ENCODE measurements at regions not wholly inside any gene's neighbourhood (a gene's known extent, or its start where the extent isn't known, plus 50 kb on each side); places are given as distances from the start of the nearest gene placed in this dataset.

- Histone ChIP-seq H3K4me1 (no peaks in the 10 kb centered on the region), H3K36me3 (no peaks in the 10 kb centered on the region), H3K27ac (no peak overlapping the region), H3K27me3 (no peaks in the 10 kb centered on the region), H3K4me3 (no peak overlapping the region), H3K9me3 (no peaks in the 10 kb centered on the region)
- no peak for TF ChIP-seq CTCF (IDR thresholded peaks at IDR 0.05)
- no peak for TF ChIP-seq POLR2A (IDR thresholded peaks at IDR 0.05)
- DNase-seq, result no peak
- intact Hi-C loops (cut with DNase I; ENCODE audit: low total_unique reads), result no loop called here
Measured at GRCh38 chr2:209095432-209095831, 328.4 kb upstream of the MAP2 start.

- intact Hi-C loops (cut with DNase I; ENCODE audit: low total_unique reads), result no loop called here
- no peak for DNase-seq
- no peak for TF ChIP-seq POLR2A (IDR thresholded peaks at IDR 0.05)
- no peaks in the 10 kb centered on the region for H3K27me3 ChIP-seq
- no peaks in the 10 kb centered on the region for H3K9me3 ChIP-seq
- H3K4me3 ChIP-seq, result no peak overlapping the region
- H3K4me1 ChIP-seq, result no peaks in the 10 kb centered on the region
- H3K36me3 ChIP-seq, result no peaks in the 10 kb centered on the region
- no peak overlapping the region for H3K27ac ChIP-seq
Measured at GRCh38 chr2:209097168-209097567, 326.7 kb upstream of the MAP2 start.

- intact Hi-C loops (cut with DNase I; ENCODE audit: low total_unique reads), result no loop called here
- Histone ChIP-seq H3K9me3 (no peaks in the 10 kb centered on the region), H3K4me3 (no peak overlapping the region), H3K36me3 (no peaks in the 10 kb centered on the region), H3K27ac (no peak overlapping the region), H3K27me3 (no peaks in the 10 kb centered on the region), H3K4me1 (no peaks in the 10 kb centered on the region)
- no peak for DNase-seq
- TF ChIP-seq CTCF (IDR thresholded peaks at IDR 0.05), result no peak
- no peak for TF ChIP-seq POLR2A (IDR thresholded peaks at IDR 0.05)
Measured at GRCh38 chr2:209102319-209102718, 321.5 kb upstream of the MAP2 start.

DNA sequence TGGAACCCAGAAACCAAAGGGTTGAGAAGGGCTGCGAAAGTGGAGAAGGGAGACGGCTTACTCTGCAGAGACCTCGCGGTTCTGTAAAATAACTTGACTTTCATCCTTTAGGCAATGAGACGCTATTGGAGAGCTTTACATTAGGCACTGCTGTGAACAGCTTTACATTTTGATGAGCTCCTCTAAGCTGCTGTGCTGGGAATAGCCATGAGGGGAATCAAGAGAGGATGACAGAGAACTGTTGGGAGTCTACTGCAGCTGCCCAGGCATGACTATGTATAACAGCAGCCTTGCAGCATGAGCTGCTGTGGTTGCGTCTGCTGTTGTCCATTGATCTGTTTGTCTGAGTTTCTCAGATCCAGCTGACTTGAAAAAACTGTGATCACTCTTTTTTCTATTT, 310.8 kb upstream of the MAP2 start:
- no peak overlapping the region for H3K27ac ChIP-seq
- no peak for TF ChIP-seq CTCF (IDR thresholded peaks at IDR 0.05)
- TF ChIP-seq POLR2A (IDR thresholded peaks at IDR 0.05), result no peak
- no peaks in the 10 kb centered on the region for H3K36me3 ChIP-seq
- H3K27me3 ChIP-seq, result no peaks in the 10 kb centered on the region
- no peak for DNase-seq
- H3K4me1 ChIP-seq, result no peaks in the 10 kb centered on the region
- no peaks in the 10 kb centered on the region for H3K9me3 ChIP-seq
- H3K4me3 ChIP-seq, result no peak overlapping the region
- intact Hi-C loops (cut with DNase I; ENCODE audit: low total_unique reads), result no loop called here

DNA sequence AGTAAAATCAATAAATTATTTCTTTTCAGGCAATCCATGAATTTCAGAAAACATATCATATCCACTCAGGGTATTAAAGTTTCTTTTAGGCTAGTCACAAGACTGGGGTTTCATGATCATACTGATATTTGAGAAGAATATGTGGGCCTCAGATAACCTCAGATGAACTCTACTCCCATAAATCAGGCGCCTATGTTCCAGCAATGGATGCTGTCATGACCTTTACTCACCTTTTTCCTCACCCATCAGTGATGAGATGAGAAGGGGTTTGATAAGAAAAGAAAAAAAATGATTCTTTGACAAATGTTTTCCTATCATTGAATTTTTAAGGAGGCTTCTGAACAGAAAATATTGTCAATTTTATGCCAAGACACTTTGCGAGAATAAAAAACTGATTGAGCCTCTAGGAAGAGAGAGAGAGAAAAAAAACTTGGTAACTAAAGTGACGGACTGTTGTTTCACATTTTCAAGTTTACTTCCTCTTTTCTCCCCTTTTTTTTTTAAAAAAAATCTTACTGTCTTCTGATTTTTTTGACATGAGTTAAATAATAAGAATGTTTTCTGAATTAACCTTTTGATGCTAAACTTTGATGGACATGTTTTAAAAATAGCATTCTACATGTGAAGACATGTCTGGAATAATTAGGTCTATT, 309.1 kb upstream of the MAP2 start:
- Histone ChIP-seq H3K4me1 (no peaks in the 10 kb centered on the region), H3K4me3 (no peak overlapping the region), H3K27ac (no peak overlapping the region), H3K36me3 (no peaks in the 10 kb centered on the region), H3K27me3 (no peaks in the 10 kb centered on the region), H3K9me3 (no peaks in the 10 kb centered on the region)
- TF ChIP-seq POLR2A (IDR thresholded peaks at IDR 0.05), result no peak
- no peak for TF ChIP-seq CTCF (IDR thresholded peaks at IDR 0.05)
- DNase-seq, result no peak
- intact Hi-C loops (cut with DNase I; ENCODE audit: low total_unique reads), result no loop called here

DNA sequence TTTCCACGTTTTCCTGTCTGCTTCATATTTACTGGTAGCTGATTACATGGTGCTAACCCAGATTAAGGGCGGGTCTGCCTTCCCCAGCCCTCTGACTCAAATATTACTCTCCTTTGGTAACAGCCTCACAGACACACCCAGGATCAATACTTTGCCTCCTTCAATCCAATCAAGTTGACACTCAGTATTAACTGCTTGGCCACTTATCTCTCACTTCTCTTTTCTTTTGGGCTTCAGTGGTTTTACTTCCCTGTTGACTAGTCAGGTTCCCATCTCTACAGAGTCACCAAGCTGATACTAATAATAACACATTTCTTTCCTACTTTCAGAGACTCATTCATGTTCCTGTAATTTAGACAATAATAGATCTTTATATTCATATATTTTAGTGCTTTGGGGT, 302.2 kb upstream of the MAP2 start:
- Histone ChIP-seq H3K36me3 (no peaks in the 10 kb centered on the region), H3K4me1 (no peaks in the 10 kb centered on the region)

More for the DNA sequence above, 302.2 kb upstream of the MAP2 start:
- H3K27me3 ChIP-seq, result no peaks in the 10 kb centered on the region
- no peak for TF ChIP-seq POLR2A (IDR thresholded peaks at IDR 0.05)
- no peak for TF ChIP-seq CTCF (IDR thresholded peaks at IDR 0.05)
- no peaks in the 10 kb centered on the region for H3K9me3 ChIP-seq
- no peak overlapping the region for H3K4me3 ChIP-seq
- DNase-seq, result no peak
- intact Hi-C loops (cut with DNase I; ENCODE audit: low total_unique reads), result no loop called here
- H3K27ac ChIP-seq, result no peak overlapping the region

Data from uterus (tissue), 3 donors.